ENCODE measurements at regions not wholly inside any gene's neighbourhood (a gene's known extent, or its start where the extent isn't known, plus 50 kb on each side); places are given as distances from the start of the nearest gene placed in this dataset.

DNA sequence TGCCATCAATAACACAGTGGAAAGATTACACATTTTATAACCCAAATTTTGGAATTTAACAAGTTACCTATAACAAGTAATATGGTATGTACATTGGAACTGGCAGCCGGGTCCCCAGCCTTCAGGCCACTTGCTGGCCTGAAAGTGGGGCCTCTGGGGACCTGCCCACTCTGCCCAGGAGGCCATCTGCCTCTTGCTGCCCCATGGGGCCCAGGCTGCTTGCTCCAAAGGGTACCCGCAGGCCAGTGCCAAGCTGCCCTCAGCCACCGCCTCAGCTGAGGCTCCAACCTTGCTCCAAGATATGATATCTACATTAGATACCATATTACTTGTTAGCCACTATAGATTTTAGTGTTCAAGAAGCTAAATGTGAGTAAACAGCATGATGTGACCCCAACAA is 120.8 kb upstream of the TMEFF2 start:
- no peak for TF ChIP-seq CTCF (conservative IDR thresholded peaks at IDR 0.05; ENCODE audit: low read depth, low read length)
- TF ChIP-seq EZH2 (IDR thresholded peaks at IDR 0.05; ENCODE audit: borderline replicate concordance, low read depth, low read length, poor library complexity, severe bottlenecking) = no peak
